ENCODE measurements at regions not wholly inside any gene's neighbourhood (a gene's known extent, or its start where the extent isn't known, plus 50 kb on each side); places are given as distances from the start of the nearest gene placed in this dataset.

- TF ChIP-seq FOXJ3 (CRISPR knock-in tag; IDR thresholded peaks at IDR 0.05), result no peak
- no peak for TF ChIP-seq SMC3 (conservative IDR thresholded peaks at IDR 0.05; ENCODE audit: insufficient read depth, low read depth, low read length)
- no peak for TF ChIP-seq ID3 (CRISPR knock-in tag; IDR thresholded peaks at IDR 0.05)
- TF ChIP-seq ID3 (tag; IDR thresholded peaks at IDR 0.05), result no peak
- TF ChIP-seq MGA (IDR thresholded peaks at IDR 0.05), result no peak
- TF ChIP-seq ZNF239 (CRISPR knock-in tag; IDR thresholded peaks at IDR 0.05), result no peak
- TF ChIP-seq POLR2AphosphoS5 (IDR thresholded peaks at IDR 0.05; ENCODE audit: control insufficient read depth, insufficient read depth, low read depth, low read length), result no peak
- no peak for TF ChIP-seq ZNF124 (CRISPR knock-in tag; IDR thresholded peaks at IDR 0.05)
- TF ChIP-seq CTCF (IDR thresholded peaks at IDR 0.05 in 2 of 3, conservative IDR thresholded peaks at IDR 0.05 in 1 of 3; ENCODE audit: insufficient read depth in 2 of 3, low read depth in 1 of 3, low read length in 3 of 3), result no peak
- TF ChIP-seq GTF3C2 (IDR thresholded peaks at IDR 0.05; ENCODE audit: borderline replicate concordance, extremely low read depth, insufficient read length), result no peak
- no peak for TF ChIP-seq E2F6 (IDR thresholded peaks at IDR 0.05; ENCODE audit: borderline replicate concordance in 1 of 2, extremely low read depth in 1 of 2, insufficient read depth in 1 of 2, insufficient read length in 1 of 2, low read depth in 1 of 2, low read length in 1 of 2, poor library complexity in 1 of 2, severe bottlenecking in 1 of 2)
- TF ChIP-seq E4F1 (CRISPR knock-in tag; IDR thresholded peaks at IDR 0.05; ENCODE audit: borderline replicate concordance), result no peak
- TF ChIP-seq ZNF699 (CRISPR knock-in tag; IDR thresholded peaks at IDR 0.05; ENCODE audit: insufficient replicate concordance), result no peak
- TF ChIP-seq TRIM24 (IDR thresholded peaks at IDR 0.05), result no peak
- no peak for TF ChIP-seq HDAC2 (IDR thresholded peaks at IDR 0.05)
These were observed 1872.8 kb upstream of the ACO1 start for GRCh38 chr9:30511666-30512065.

Data from K562 (cell line).